OCI-LY3 (cell line): ENCODE measurements at regions not wholly inside any gene's neighbourhood (a gene's known extent, or its start where the extent isn't known, plus 50 kb on each side); places are given as distances from the start of the nearest gene placed in this dataset.

Experiments used
- EZH2phosphoT487 ChIP-seq: fragments of 200-600 bp; shearing (Covaris generic); IDR thresholded peaks from 2 replicates; pipeline ENCODE4 v1.6.1; 2018; ENCODE audit warnings: antibody characterized with exemption, mixed run types, low read depth
- TF ChIP-seq, protein P1 (sequence below): fragments of 200-600, 300-600 bp; sonication (generic); IDR thresholded peaks from 2 replicates; pipeline ENCODE4 v1.5.1; 2014; ENCODE audit warnings: antibody characterized with exemption, low read length, low read depth

DNA sequence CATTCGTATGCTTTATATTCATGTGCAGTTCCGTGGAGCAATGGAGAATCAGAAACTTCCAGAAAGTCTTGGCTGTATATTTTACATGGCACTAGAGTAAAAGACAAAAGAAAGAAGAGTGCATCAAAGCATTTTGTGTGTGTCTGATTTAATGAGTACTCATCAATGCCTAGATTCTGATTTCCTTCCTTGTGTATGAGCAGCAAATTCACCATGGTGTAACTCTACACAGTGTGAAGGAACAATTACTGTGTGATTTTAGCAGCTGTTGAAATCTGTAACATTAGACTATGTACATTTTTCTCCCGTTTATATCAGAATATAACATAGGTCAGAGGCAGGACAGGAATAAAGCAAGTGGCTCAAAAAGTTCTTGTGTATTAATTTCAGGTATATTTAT, 102.0 kb upstream of the TSC22D2 start:
- TF ChIP-seq, protein P1, sequence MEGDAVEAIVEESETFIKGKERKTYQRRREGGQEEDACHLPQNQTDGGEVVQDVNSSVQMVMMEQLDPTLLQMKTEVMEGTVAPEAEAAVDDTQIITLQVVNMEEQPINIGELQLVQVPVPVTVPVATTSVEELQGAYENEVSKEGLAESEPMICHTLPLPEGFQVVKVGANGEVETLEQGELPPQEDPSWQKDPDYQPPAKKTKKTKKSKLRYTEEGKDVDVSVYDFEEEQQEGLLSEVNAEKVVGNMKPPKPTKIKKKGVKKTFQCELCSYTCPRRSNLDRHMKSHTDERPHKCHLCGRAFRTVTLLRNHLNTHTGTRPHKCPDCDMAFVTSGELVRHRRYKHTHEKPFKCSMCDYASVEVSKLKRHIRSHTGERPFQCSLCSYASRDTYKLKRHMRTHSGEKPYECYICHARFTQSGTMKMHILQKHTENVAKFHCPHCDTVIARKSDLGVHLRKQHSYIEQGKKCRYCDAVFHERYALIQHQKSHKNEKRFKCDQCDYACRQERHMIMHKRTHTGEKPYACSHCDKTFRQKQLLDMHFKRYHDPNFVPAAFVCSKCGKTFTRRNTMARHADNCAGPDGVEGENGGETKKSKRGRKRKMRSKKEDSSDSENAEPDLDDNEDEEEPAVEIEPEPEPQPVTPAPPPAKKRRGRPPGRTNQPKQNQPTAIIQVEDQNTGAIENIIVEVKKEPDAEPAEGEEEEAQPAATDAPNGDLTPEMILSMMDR = no peak
- TF ChIP-seq EZH2phosphoT487 = no peak
